Aorta (tissue), 5 donors: ENCODE measurements at regions not wholly inside any gene's neighbourhood (a gene's known extent, or its start where the extent isn't known, plus 50 kb on each side); places are given as distances from the start of the nearest gene placed in this dataset.

Experiments
- ATAC-seq: fragments of 200-7000 bp; cut with Tn5 transposase; one replicate; pipeline ENCODE4 v1.9.1; 2022; ENCODE audit warnings: moderate library complexity; ENCODE audit not compliant: low FRiP score
- DNase-seq, 2 donors: peaks; one replicate each; pipeline ENCODE4 v3.0.0-alpha.2; 2020
- H3K27ac ChIP-seq, 2 donors: one replicate each; pipeline ENCODE4 v1.5.1; 2013; ENCODE audit warnings: low read length in 2 of 2, mild to moderate bottlenecking in 2 of 2, moderate library complexity in 2 of 2, control low read depth in 1 of 2, inconsistent platforms in 1 of 2, low read depth in 1 of 2
- H3K27me3 ChIP-seq, 2 donors: one replicate each; pipeline ENCODE4 v1.6.1; 2013; ENCODE audit warnings: control low read depth in 1 of 2, low read length in 1 of 2, mild to moderate bottlenecking in 1 of 2, moderate library complexity in 1 of 2; ENCODE audit not compliant: insufficient read depth in 2 of 2, control insufficient read depth in 1 of 2
- H3K36me3 ChIP-seq, 2 donors: one replicate each; pipeline ENCODE4 v1.6.1; 2013; ENCODE audit warnings: control low read depth in 1 of 2, low read length in 1 of 2, mild to moderate bottlenecking in 1 of 2; ENCODE audit not compliant: insufficient read depth in 2 of 2, control insufficient read depth in 1 of 2
- H3K4me1 ChIP-seq, 2 donors: one replicate each; pipeline ENCODE4 v1.6.1; 2013; ENCODE audit warnings: low read length in 2 of 2, control low read depth in 1 of 2, mild to moderate bottlenecking in 1 of 2, moderate library complexity in 1 of 2; ENCODE audit not compliant: insufficient read depth in 2 of 2, control insufficient read depth in 1 of 2
- H3K4me3 ChIP-seq, 2 donors: one replicate each; pipeline ENCODE4 v1.5.1; 2013; ENCODE audit warnings: low read length in 2 of 2, control low read depth in 1 of 2, mild to moderate bottlenecking in 1 of 2
- H3K9me3 ChIP-seq: one replicate; pipeline ENCODE4 v1.6.1; 2013; ENCODE audit warnings: mild to moderate bottlenecking, low read length; ENCODE audit not compliant: control insufficient read depth
- WGBS, 2 donors: extraction: QIAGEN DNeasy Blood & Tissue Kit; methylation state at CpG; one replicate each; pipeline ENCODE4 v1.1.7; 2013; 5-methylcytosine and 5-hydroxymethylcytosine counted together
- intact Hi-C, 2 donors: fragments of 100-400 bp; cut with DNase I; formaldehyde crosslinking; loops; one replicate each; pipeline versions ENCODE4 v1.14.2 to v1.15.0; 2022
- microRNA-seq, 2 donors: library from miRNA; unstranded; fragments of <30 nt; microRNA quantifications; one replicate each; pipeline ENCODE4 v1.2.0, GENCODE V29; 2020
- donor health status: healthy with polysubstance abuse.
- donor health status: Bipolar disorder and iron deficiency.
- donor health status: DM: no; HTN: no; CAD: no.
- donor health status: DM: no; HTN: no; CAD: no.
- donor health status: DM: yes; HTN: yes; CAD: no.

GRCh38 chr2:177155631-177156030 lies 57.0 kb upstream of the HNRNPA3 start:
- Histone ChIP-seq H3K4me1 (no peaks in the 10 kb centered on the region), H3K27me3 (peaks cover 0 to 2% of the 10 kb centered on the region in 2 donors), H3K27ac (no peak overlapping the region), H3K36me3 (no peaks in the 10 kb centered on the region), H3K9me3 (no peaks in the 10 kb centered on the region), H3K4me3 (no peak overlapping the region)
- ATAC-seq (no peak), DNase-seq (no peak)
- intact Hi-C loops = no loop called here
- WGBS, 2 donors = 97 to 100% methylated on average over 1 of the region's 1 CpG

- DNase-seq (no peak), ATAC-seq (no peak)
- H3K4me1 ChIP-seq = peaks cover 0 to 4% of the 10 kb centered on the region in 2 donors
- no peaks in the 10 kb centered on the region for H3K9me3 ChIP-seq
- no peaks in the 10 kb centered on the region for H3K36me3 ChIP-seq
- no peak overlapping the region for H3K4me3 ChIP-seq
- H3K27ac ChIP-seq = no peak overlapping the region
- intact Hi-C loops = loop anchor here (10.0 kb wide), 4 partner anchors 103 to 443 kb away; partner anchors contain the start of gene NFE2L2 (in 1 of the 2)
- no peaks in the 10 kb centered on the region for H3K27me3 ChIP-seq
- 44 to 45% methylated on average over 12 of the region's 12 CpGs for WGBS, 2 donors
Observed at GRCh38 chr2:177161741-177162460, 50.7 kb upstream of the HNRNPA3 start.

Small RNAs in the stretch of these regions (microRNA-seq; reads per million reads assigned to microRNA genes)
- 0 reads per million in 2 donors for gene MIR1246
